Sigmoid colon (tissue), 3 donors: ENCODE measurements at regions not wholly inside any gene's neighbourhood (a gene's known extent, or its start where the extent isn't known, plus 50 kb on each side); places are given as distances from the start of the nearest gene placed in this dataset.

ENCODE experiments used
- POLR2A ChIP-seq, 2 donors: fragments of 450-650 bp; IDR thresholded peaks; one replicate each; pipeline ENCODE4 v1.6.1; 2016; ENCODE audit warnings: antibody characterized with exemption in 2 of 2, mild to moderate bottlenecking in 2 of 2, moderate library complexity in 2 of 2
- TF ChIP-seq, protein P1 (sequence below), 4 experiments: fragments of 450-650 bp in 3 of 4; fragments of 200-600 bp in 1 of 4; IDR thresholded peaks; one replicate each; pipeline ENCODE4 v1.5.1; 2016 to 2019; ENCODE audit warnings: antibody characterized with exemption in 4 of 4, mild to moderate bottlenecking in 3 of 4, moderate library complexity in 2 of 4

DNA sequence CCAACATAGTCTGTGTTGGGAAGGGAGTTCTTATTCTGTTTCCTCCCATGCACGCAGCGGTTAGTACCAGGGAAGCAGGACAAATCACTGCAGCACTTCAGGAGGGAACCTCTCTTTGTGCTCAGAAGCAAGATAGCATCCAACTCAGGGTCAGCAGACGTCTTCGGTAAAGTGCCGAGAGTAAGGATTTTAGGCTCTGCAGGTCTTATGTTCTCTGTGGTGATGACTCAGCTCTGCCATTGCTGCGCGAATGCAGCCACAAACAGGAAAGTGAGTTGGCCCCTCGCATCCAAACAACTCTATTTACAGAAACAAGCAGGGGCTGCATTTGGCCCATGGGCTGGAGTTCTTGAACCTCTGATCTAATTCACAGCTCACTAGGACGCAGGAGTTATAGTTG is 122.1 kb upstream of the SPATA13 start:
- TF ChIP-seq, protein P1, sequence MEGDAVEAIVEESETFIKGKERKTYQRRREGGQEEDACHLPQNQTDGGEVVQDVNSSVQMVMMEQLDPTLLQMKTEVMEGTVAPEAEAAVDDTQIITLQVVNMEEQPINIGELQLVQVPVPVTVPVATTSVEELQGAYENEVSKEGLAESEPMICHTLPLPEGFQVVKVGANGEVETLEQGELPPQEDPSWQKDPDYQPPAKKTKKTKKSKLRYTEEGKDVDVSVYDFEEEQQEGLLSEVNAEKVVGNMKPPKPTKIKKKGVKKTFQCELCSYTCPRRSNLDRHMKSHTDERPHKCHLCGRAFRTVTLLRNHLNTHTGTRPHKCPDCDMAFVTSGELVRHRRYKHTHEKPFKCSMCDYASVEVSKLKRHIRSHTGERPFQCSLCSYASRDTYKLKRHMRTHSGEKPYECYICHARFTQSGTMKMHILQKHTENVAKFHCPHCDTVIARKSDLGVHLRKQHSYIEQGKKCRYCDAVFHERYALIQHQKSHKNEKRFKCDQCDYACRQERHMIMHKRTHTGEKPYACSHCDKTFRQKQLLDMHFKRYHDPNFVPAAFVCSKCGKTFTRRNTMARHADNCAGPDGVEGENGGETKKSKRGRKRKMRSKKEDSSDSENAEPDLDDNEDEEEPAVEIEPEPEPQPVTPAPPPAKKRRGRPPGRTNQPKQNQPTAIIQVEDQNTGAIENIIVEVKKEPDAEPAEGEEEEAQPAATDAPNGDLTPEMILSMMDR (IDR thresholded peaks at IDR 0.05), result no peak
- TF ChIP-seq POLR2A (IDR thresholded peaks at IDR 0.05), result no peak
